ENCODE measurements at regions not wholly inside any gene's neighbourhood (a gene's known extent, or its start where the extent isn't known, plus 50 kb on each side); places are given as distances from the start of the nearest gene placed in this dataset.

- DNase-seq, result no peak
Measured at GRCh38 chr4:99712099-99712498, 54.5 kb upstream of the C4orf54 start.

GRCh38 chr4:99711657-99712056 is 54.0 kb upstream of the C4orf54 start:
- DNase-seq, result no peak

- DNase-seq, result no peak
Measured at GRCh38 chr4:99710681-99711345, 53.2 kb upstream of the C4orf54 start.

GRCh38 chr4:99710020-99710419 is 52.4 kb upstream of the C4orf54 start:
- DNase-seq, result no peak

- no peak for DNase-seq
Measured at GRCh38 chr4:99708551-99708950, 50.9 kb upstream of the C4orf54 start.

All from SHP77 (cell line).